CD1c-positive myeloid dendritic cell (primary cell): ENCODE measurements at regions not wholly inside any gene's neighbourhood (a gene's known extent, or its start where the extent isn't known, plus 50 kb on each side); places are given as distances from the start of the nearest gene placed in this dataset.
"Not testable (repeated sequence)": the region's sequence is repeated elsewhere in the genome, so short reads cannot be mapped to it uniquely, and the experiment has no call there.

Experiments
- DNase-seq: peaks from one replicate; pipeline ENCODE4 v3.0.0-alpha.2; 2016; ENCODE audit errors: extremely low spot score

DNA sequence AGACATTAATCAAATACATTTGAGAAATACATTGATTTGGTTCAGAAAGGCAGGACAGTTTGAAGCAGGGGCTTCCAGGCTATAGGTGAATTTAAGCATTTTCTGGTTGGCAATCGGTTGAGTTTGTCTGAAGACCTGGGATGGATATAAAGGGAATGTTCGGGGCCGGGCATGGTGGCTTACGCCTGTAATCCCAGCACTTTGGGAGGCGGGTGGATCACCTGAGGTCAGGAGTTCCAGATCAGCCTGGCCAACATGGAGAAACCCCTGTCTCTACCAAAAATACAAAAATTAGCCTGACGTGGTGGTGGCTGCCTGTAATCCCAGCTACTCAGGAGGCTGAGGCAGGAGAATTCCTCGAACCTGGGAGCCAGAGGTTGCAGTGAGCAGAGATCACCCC is 166.5 kb upstream of the ATP10A start:
- not testable (repeated sequence) for DNase-seq

- no peak for DNase-seq
Observed at GRCh38 chr15:26029146-26029545, 166.0 kb upstream of the ATP10A start.

DNA sequence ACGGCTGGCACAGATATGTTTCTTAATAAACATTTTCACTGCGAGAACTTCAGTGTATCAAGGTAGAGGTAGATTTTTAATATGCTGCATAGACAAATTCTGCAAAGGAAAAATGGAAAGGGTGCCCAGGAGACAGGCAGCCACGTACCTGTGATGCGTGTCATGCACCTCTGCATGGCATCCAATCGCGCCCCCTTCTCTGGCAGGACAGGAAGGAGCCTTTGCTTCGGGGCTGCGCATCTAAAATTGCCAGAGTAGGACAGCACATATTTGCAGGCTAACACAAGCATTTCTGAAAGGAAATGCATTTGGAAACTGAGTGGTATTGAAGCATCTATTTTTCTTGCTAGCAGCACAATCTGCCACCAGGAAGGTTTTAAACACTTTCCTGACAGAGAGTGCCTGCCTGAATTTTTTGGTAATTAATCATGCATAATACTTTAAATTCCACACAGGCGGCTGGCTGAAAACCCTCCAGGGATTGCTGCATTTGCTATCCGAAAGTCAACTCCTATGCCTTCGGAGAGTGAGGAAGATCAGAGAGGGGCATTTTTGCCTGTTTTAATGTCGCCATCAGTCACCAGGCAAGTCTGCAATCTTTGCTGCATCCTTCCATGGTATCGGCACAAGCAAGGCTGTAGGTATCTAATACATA is 165.1 kb upstream of the ATP10A start:
- DNase-seq = no peak

- DNase-seq = not testable (repeated sequence)
Observed at GRCh38 chr15:26026671-26027070, 163.5 kb upstream of the ATP10A start.

GRCh38 chr15:26024241-26024640 is 161.1 kb upstream of the ATP10A start:
- no peak for DNase-seq

- no peak for DNase-seq
Observed at GRCh38 chr15:26023691-26024090, 160.6 kb upstream of the ATP10A start.

DNA sequence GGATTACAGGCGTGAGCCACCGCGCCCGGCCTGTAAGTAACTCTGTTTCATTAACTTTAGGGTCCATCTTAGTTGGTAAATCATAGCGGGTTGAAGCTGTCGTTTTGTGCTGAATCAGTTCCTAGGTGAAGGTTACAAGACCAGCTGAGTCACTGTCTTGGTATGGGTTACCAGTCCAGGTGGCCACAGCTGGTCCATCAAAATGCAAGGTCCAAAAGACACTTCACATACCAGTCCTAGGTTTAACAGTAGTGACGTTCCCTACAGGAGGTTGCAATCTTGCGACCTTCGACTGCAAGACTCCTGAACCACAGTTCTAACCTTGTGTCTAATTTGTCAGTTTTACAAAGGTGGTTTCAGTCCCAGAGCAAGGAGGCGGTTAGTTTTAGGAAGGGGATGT is 160.1 kb upstream of the ATP10A start:
- DNase-seq = no peak

DNA sequence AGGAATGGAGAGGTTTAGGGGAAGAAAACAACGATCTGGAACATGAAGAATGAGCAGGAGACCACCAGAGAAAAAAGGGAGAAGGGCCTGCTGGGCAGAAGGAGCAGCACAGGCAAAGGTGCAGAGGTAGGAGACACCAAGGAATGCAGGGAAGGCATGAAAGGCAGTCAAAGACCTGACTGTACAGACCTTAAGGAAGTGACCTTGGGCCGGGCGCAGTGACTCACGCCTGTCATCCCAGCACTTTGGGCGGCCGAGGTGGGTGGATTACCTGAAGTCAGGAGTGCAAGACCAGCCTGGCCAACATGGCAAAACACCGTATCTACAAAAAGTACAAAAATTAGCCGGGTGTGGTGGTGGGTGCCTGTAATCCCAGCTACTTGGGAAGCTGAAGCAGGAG is 157.7 kb upstream of the ATP10A start:
- no peak for DNase-seq

DNA sequence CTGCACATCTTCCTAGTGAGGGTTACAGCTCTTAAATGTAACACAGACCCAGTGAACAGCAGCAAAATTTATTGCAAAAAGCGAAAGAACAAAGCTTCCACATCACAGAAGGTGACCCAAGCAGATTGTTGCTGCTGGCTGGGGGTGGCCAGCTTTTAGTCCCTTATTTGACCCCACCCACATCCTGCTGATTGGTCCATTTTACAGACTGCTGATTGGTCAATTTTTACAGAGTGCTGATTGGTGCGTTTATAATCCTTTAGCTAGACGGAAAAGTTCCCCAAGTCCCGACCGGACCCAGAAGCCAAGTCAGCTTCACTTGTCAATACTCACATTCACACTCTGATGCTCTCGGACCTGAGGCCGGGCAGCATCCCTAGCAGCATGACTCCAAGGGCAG is 154.5 kb upstream of the ATP10A start:
- no peak for DNase-seq

- DNase-seq = no peak
Observed at GRCh38 chr15:26015516-26016075, 152.5 kb upstream of the ATP10A start.

- DNase-seq = no peak
Observed at GRCh38 chr15:26013981-26014380, 150.9 kb upstream of the ATP10A start.

GRCh38 chr15:26011916-26012315 is 148.8 kb upstream of the ATP10A start:
- no peak for DNase-seq

- no peak for DNase-seq
Observed at GRCh38 chr15:26007151-26007550, 144.0 kb upstream of the ATP10A start.

DNA sequence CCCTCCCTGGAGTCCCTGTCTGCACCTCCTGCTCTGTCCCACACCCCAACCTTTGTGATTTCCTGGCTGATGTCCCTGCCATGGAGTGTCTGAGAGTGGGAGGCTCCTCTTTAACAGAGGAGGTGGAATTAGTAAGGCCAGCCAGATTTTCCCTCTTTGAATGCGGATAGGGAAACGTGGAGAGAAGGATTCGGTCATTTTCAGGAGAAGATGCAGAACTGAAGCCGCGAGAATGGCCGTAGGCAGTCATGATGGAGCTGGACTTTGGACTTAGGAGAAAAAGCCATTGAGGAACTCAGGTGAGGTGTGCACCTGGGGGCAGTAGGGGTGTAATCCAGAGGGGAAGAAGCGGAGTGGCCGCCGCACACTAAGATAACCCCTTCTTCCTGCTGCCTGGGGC is 138.1 kb upstream of the ATP10A start:
- no peak for DNase-seq

DNA sequence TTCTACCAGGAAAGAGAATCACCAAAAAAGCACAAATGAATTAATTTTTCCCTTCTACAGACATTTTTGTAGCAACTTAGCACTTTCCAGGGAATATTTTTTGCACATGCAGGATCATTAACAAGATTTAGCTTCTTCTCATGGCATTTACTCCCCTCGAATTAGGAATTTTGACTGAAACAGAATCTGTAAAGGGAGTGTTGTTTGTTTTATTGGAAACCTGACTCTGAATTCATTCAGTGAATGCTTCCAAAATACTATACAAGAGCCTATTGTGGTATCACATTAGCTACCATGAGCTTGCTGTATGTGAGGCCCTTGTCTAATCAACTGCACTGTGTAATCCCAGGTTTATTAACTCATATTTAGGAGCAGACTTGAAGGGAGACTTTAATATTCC is 130.4 kb upstream of the ATP10A start:
- DNase-seq = no peak

DNA sequence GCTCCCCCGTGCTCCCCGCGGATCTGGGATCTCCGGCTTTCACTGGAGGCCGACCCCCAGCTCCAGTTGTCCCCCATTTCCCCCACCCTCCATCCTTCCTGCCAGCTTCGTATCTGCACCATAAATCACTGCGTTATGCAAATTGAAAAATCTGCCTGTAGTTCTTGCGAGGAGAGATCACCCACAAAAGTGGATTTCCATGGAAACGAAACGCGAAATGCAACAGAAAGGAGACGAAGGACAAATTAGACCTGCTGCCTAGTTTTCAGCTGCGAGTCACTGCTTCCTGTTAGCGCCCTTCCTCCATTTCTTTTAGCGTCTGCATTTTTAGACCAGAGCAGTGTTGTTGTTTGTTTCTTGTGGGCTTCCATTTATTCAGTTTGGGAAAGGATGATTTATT is 127.1 kb upstream of the ATP10A start:
- DNase-seq = no peak

DNA sequence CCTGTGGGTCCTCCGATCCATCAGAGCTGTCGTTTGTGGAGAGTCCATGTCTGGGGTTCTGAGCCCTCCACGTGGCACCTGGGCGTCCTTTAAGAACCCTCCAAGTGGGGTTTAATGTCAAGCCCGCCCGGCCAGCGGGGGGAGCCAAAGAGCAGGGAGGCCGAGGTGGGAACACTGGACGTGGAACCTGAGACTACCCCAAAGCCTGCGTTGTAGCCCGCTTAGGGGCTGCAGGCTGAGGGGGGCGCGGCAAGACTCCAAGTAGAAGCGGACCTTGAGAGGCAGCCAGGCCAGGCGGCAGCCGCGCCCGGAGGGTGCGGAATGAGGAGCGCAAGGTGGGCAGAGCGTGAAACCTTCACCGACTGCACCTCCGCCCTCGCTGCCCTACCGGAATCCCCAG is 126.2 kb upstream of the ATP10A start:
- no peak for DNase-seq

DNA sequence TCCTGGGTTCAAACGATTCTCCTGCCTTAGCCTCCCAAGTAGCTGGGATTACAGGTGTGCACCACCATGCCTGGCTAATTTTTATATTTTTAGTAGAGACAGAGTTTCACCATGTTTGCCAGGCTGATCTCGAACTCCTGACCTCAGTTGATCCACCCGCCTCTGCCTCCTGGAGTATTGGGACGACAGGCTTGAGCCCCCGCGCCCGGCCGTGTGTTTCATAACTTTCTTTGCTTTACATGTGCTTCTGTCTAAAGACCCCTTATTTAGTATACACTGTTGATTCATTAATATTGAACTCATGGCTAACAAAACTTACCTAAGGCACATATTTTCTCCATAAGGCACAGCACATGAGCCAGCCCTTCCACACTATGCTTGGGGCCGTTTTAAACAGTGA is 125.6 kb upstream of the ATP10A start:
- DNase-seq = not testable (repeated sequence)

- no peak for DNase-seq
Observed at GRCh38 chr15:25987638-25988037, 124.5 kb upstream of the ATP10A start.

DNA sequence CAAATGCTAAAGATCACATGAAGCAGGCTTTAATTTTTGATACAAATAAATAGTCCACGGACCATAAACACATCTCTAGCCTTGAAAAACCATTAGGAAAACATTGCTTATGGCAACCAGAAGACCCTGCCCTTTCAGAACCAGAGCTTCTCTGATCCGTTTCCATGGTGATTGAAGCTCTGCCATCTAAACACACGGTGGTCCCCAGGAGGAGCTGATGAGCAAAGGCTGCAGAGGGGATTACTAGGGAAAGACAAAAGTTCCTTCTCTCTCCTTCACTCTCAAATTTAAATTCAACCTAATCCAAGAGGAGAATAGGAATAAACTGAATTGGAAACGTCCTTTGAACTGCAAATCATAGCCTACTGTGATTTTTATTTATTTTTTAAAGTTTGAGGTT is 122.0 kb upstream of the ATP10A start:
- no peak for DNase-seq

GRCh38 chr15:25982736-25983135 is 119.6 kb upstream of the ATP10A start:
- DNase-seq = no peak

DNA sequence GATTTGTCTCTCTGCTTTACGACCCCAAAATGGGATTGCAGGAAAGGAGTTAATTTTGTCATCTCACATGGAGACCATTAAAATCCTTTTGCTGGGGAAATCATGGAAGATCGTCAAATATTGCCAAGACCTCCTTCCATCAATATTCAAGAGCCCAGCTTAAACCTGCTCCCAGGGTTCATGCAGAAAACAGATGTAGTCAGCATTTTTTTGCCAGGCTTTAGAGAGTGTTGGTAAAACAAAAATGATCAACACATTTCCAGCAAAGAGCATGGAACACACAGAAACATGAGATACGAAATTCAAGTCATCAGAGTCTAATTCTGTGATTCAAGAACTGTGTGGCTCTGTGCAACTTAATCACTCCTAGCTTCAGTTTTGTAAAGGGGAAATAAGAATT is 118.0 kb upstream of the ATP10A start:
- DNase-seq = no peak

DNA sequence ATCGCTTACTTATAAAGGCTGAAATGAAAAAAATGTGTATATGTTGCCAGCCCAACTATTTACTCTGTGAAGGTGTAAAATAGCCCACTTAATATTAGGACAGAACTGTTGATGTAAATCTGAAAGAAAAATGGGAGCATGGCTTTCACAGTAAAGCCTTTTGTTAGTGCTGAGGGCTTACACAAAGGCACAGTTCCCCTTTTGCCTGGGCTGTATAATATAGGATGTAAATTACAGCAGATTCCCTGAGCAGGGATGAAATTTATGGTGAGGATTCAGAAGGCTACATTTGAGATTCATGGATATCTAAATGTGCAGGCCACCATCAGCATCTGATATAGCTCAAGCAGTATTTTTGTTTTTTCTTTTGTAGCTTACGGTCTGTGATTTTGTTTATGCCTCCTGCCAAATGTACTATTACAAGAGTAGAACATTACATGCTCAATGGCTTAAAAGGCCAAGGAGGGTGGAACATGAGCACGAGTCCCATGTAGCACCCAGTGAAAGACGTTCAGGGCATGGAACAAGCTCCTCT is 109.1 kb upstream of the ATP10A start:
- no peak for DNase-seq

GRCh38 chr15:25971053-25971452 is 107.9 kb upstream of the ATP10A start:
- DNase-seq = no peak
